ENCODE measurements at regions not wholly inside any gene's neighbourhood (a gene's known extent, or its start where the extent isn't known, plus 50 kb on each side); places are given as distances from the start of the nearest gene placed in this dataset.

DNA sequence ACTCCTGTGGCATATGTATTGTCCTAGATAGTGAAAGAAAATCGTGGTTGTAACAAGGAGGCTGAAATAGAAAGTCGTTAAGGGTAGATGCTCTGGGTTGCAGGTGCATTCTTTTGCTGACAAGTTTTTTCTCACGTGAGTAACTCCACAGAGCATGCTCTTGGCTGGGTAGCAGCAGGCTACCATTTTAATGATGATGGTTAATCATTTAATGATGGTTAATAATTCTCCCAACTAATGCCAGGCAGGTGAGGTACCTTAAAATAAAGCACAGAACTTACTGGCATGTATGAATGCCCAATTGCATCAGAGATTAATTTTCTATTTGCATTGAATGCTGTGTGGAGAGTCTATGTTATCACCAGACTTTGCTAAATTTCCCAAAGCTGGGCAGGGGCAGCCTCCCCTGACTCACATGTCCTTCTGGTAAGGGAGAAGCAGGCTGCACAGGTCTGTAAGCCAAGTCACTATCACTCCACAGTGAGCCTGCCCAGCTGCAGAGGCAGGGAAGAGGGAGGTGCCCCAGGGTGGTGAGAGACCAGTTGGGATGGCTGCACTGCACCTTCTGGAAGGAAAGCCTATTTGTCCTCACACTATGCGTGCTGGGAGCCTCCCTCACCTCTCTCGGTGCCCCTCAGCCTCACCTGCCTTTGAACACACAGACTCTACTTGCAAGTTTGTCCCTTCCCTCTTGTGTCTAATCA is 287.0 kb upstream of the IGFBP3 start:
- peak; percentile 84 for DNase-seq (ENCODE audit: low read depth)

GRCh38 chr7:46206476-46207060 is 285.5 kb upstream of the IGFBP3 start:
- DNase-seq (ENCODE audit: low read depth), result peak; percentile 16

- DNase-seq (ENCODE audit: low read depth), result peak; percentile 24
Observed at GRCh38 chr7:46205478-46205877, 284.4 kb upstream of the IGFBP3 start.

GRCh38 chr7:46203926-46204325 is 282.9 kb upstream of the IGFBP3 start:
- DNase-seq (ENCODE audit: low read depth), result no peak

- no peak for DNase-seq (ENCODE audit: low read depth)
Observed at GRCh38 chr7:46202379-46202778, 281.3 kb upstream of the IGFBP3 start.

GRCh38 chr7:46201961-46202360 is 280.9 kb upstream of the IGFBP3 start:
- peak; percentile 26 for DNase-seq (ENCODE audit: low read depth)

DNA sequence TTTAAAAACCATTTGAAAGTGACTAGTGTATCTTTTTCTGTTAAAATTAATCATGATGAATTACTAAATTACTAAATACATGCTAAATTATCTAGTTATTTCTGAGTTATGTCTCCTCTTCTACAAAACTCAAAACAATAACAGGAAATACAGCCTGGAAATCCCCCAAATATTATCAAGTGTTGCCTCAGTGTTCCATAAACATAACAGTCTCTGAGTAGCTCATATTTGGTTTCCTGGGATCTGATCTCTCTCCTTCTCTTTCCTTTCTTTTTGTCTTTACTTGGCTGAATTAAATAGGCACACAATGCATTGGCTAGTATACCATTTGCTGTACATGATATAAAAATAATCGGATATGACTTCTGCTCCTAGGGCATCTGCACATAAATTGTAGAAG is 277.6 kb upstream of the IGFBP3 start:
- DNase-seq (ENCODE audit: low read depth), result no peak

DNA sequence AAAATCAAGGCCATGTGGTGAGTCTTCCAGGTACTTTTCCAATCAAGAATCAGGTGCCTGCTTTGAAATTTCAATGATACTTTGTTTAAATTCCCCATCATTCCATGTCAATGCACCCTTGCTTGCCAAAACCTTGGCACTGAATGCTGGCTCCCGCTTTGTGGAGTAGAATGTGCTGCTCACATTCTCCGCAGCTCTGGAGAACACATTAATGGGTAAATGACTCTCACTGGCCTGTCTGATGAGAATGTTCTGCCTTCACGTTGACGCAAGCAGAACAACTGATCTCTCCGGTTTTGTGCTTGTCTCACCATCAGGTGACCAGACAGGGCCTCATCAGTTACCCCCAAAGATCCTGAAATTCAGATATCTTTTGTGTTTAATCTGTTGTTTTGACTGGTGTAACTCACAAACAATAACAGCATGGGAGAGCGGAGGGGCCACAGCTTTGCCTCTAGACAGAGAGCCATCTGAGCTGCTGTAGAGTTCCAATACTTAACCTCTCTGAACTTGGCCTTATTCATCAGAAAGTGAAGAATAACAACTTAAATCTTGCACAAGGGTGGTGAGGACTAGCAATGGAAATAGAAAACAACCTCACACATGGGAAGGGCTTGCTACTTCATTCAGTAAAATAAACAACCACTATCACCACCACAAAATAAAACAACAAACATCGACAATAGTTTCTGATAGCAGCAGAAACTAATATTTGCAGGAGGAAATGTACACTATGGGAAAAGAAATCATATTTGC is 276.9 kb upstream of the IGFBP3 start:
- DNase-seq (ENCODE audit: low read depth), result no peak

GRCh38 chr7:46195934-46196333 is 274.9 kb upstream of the IGFBP3 start:
- DNase-seq (ENCODE audit: low read depth), result no peak

GRCh38 chr7:46192271-46192670 is 271.2 kb upstream of the IGFBP3 start:
- DNase-seq (ENCODE audit: low read depth), result no peak

GRCh38 chr7:46191776-46192175 is 270.7 kb upstream of the IGFBP3 start:
- DNase-seq (ENCODE audit: low read depth), result no peak

DNA sequence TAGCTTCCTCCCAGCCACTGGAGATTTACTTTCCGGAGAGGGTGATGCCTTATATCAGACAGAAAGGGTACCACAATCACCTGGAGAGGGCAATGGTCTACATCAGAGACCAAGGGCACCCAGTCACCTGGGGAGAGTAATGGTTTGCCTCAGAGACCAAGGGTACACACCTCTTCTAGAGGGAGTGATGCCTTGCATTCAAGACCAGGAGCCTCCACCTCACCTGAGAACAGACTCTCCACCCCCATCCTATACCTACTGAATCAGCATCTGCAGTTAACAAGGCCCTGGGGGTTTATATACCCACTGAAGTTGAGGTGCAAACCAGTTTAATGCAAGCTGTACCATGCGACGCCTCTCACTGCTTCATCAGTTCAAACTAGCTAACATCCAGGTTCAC is 270.2 kb upstream of the IGFBP3 start:
- no peak for DNase-seq (ENCODE audit: low read depth)

- DNase-seq (ENCODE audit: low read depth), result no peak
Observed at GRCh38 chr7:46189255-46189790, 268.3 kb upstream of the IGFBP3 start.

DNA sequence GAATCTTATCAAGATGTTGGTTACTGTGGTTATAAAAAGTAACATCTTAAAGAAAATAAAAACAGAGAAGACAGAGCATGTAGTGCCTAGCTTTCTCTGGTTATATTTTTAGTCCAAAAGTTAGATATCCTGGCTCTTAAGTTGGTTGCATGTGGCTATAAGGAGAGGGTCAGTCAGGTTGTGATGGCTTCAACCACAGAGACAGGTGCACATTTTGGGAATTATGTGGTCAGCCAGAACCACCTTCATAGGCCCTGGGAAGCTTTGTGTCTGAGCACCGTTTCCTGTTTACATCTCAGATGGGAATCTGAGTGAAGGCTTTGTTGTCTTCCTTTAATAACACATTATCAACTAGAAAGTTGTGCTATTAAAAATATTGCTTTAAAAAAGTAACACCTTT is 265.1 kb upstream of the IGFBP3 start:
- DNase-seq (ENCODE audit: low read depth), result no peak

DNA sequence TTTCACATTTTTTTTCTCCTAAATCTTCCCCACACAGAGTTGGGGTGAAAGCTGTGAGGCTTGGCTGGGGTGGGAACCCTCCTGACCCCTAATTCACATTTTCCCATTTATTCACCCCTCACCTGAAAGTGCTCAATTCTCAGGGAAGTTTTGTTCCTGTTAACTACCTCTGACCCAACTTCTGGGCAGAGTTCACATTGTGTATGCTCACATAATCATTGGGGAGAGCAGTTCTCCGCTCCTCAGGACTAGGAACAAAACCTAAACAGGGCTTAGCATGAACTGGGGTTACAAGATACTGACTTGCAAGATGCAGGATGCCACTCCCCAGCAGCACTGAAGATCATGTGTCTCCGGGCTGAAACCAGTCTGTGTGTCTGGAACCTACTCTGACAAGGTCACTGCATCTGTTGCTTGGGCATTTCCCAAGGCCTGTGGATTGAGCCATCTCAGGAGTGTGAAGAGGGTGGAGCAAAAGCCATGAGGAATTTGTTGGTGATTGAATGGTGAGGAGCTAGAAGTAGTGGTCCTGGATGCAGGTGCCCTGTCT is 258.1 kb upstream of the IGFBP3 start:
- peak; percentile 47 for DNase-seq (ENCODE audit: low read depth)

GRCh38 chr7:46178661-46179060 is 257.6 kb upstream of the IGFBP3 start:
- DNase-seq (ENCODE audit: low read depth), result peak; percentile 90

- DNase-seq (ENCODE audit: low read depth), result no peak
Observed at GRCh38 chr7:46177821-46178220, 256.7 kb upstream of the IGFBP3 start.

GRCh38 chr7:46175221-46175620 is 254.1 kb upstream of the IGFBP3 start:
- DNase-seq (ENCODE audit: low read depth), result peak; percentile 59

GRCh38 chr7:46174196-46174580 is 253.1 kb upstream of the IGFBP3 start:
- no peak for DNase-seq (ENCODE audit: low read depth)

DNA sequence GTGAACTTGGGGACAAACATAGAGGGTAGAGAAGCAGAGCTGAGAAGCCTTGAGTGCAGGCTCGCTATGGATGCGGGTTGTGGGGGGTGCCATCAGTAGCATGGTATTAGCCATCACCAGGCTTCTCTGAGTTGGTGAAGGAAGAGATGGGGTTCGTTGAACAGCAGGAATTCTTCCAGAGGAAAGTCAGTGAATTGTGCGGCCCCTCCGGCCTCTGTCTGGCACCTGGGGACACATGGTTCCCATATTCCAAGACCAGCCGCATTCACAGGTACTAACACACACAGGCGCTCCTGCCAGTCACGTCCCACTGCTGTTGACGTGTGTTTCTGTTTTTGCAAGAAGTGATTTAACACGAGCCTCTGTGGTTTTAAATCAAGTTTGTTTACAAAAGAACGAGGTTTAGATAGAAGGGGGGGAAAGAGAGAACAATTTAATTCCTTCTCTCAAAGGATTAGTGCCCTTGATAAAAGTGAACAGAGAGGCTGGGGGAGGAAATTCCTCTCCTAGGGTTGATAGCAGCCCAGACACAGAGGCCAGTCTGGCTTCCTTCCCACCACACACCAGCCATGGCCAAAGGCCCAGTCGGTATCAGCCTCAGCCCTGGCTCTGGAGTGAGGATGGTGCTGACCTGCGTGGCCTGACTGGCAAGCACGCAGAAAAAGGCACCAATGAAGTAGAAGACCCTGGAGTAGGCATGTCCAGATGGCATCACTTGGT is 252.6 kb upstream of the IGFBP3 start:
- peak; percentile 92 for DNase-seq (ENCODE audit: low read depth)

DNA sequence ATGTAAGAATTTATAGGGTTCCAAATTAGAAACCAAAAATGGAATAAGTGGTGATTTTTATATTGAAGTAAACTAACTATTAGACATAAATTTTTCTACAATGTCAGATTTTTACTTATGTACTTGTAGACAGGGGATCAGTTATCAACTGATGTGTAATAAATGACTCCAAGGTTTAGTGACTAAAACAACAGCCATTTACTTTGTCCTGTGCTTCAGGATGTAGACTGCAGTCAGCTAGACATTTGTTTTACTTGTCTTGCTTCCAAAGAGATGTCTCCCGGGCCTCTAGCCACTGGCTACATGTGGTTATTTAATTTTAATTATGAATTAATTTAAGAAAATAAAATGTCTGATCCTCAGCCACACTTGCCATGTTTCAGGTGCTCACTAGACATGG is 249.7 kb upstream of the IGFBP3 start:
- peak; percentile 21 for DNase-seq (ENCODE audit: low read depth)

DNA sequence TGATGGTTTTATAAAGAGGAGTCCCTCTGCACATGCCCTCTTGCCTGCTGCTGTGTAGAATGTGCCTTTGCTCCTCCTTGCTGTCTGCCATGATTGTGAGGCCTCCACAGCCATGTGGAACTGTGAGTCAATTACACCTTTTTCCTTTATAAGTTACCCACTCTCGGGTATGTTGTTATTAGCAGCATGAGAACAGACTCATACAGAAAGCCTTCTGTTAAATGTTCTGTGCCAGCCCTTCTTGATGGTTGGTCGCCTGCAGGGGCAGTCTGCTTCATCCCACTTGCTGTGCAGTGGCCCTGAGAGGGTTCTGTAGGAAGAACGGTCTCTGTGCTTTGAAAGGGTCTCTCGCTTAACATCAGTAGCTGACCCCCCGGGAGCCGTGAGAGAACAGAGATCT is 248.9 kb upstream of the IGFBP3 start:
- DNase-seq (ENCODE audit: low read depth), result peak; percentile 26

All from renal cortical epithelial cell (primary cell).